WTC11 (cell line): ENCODE measurements at regions not wholly inside any gene's neighbourhood (a gene's known extent, or its start where the extent isn't known, plus 50 kb on each side); places are given as distances from the start of the nearest gene placed in this dataset.

Experiments used
- ATAC-seq: fragments of 200-7000 bp; cut with Tn5 transposase; 2 replicates; pipeline ENCODE4 v1.10.0; 2021; ENCODE audit warnings: mild to moderate bottlenecking, moderate library complexity
- CTCF ChIA-PET: fragments of 300-600 bp; sonication (Branson Sonifier 250); formaldehyde crosslinking; loops from one replicate; lab custom pipeline; 2021; ENCODE audit warnings: antibody characterized with exemption; lab: Charles Lee
- POLR2A ChIA-PET: fragments of 350-600 bp; sonication (Branson Sonifier 250); formaldehyde crosslinking; loops from one replicate; lab custom pipeline; 2021; ENCODE audit warnings: antibody characterized with exemption; lab: Charles Lee
- DNase-seq: peaks from one replicate; pipeline ENCODE4 v3.0.0; 2021; ENCODE audit warnings: low spot score
- H3K27ac Mint-ChIP-seq: 2 replicates; pipeline ENCODE4 v1.8.0; 2021; ENCODE audit warnings: mixed read lengths
- H3K27me3 Mint-ChIP-seq: 2 replicates; pipeline ENCODE4 v1.8.0; 2021; ENCODE audit warnings: low read depth, mild to moderate bottlenecking, moderate library complexity, mixed read lengths
- H3K36me3 Mint-ChIP-seq: 2 replicates; pipeline ENCODE4 v1.8.0; 2021; ENCODE audit warnings: mixed read lengths
- H3K4me1 Mint-ChIP-seq: 2 replicates; pipeline ENCODE4 v1.8.0; 2022; ENCODE audit warnings: mixed read lengths
- H3K4me3 Mint-ChIP-seq: 2 replicates; pipeline ENCODE4 v1.8.0; 2021; ENCODE audit warnings: mild to moderate bottlenecking, moderate library complexity, mixed read lengths
- H3K9me3 Mint-ChIP-seq: 2 replicates; pipeline ENCODE4 v1.8.0; 2021; ENCODE audit warnings: mixed read lengths
- AFF4 ChIP-seq: sonication (generic); formaldehyde crosslinking; IDR thresholded peaks from 2 replicates; pipeline ENCODE4 v1.8.1; 2023; ENCODE audit warnings: mild to moderate bottlenecking, missing genetic modification reagents, borderline replicate concordance
- AR ChIP-seq: fragments of 250-450 bp; sonication (Bioruptor Pico); IDR thresholded peaks from 2 replicates; pipeline ENCODE4 v1.9.0; 2021; ENCODE audit warnings: mild to moderate bottlenecking
- CREM ChIP-seq: sonication (generic); formaldehyde crosslinking; IDR thresholded peaks from 2 replicates; pipeline ENCODE4 v1.8.1; 2022; ENCODE audit warnings: mild to moderate bottlenecking, missing genetic modification reagents, moderate library complexity
- ERG ChIP-seq: fragments of 250-450 bp; sonication (Bioruptor Pico); IDR thresholded peaks from 2 replicates; pipeline ENCODE4 v1.8.0; 2021; ENCODE audit warnings: mild to moderate bottlenecking
- ESRRA ChIP-seq: sonication (generic); formaldehyde crosslinking; IDR thresholded peaks from 2 replicates; pipeline ENCODE4 v1.8.1; 2022; ENCODE audit warnings: mild to moderate bottlenecking, missing genetic modification reagents, borderline replicate concordance
- ETV6 ChIP-seq: sonication (generic); formaldehyde crosslinking; IDR thresholded peaks from 2 replicates; pipeline ENCODE4 v1.8.1; 2022; ENCODE audit warnings: mild to moderate bottlenecking, missing genetic modification reagents
- FOXJ3 ChIP-seq: sonication (generic); formaldehyde crosslinking; IDR thresholded peaks from 2 replicates; pipeline ENCODE4 v1.9.0; 2021; ENCODE audit warnings: missing genetic modification reagents, mild to moderate bottlenecking, borderline replicate concordance
- GTF2I ChIP-seq: fragments of 250-450 bp; sonication (Bioruptor Pico); conservative IDR thresholded peaks from 2 replicates; pipeline ENCODE4 v1.4.0; 2021; ENCODE audit warnings: mild to moderate bottlenecking
- MAX ChIP-seq: sonication (generic); formaldehyde crosslinking; IDR thresholded peaks from 2 replicates; pipeline ENCODE4 v1.8.0; 2022; ENCODE audit warnings: mild to moderate bottlenecking, missing genetic modification reagents
- MLX ChIP-seq: sonication (generic); formaldehyde crosslinking; IDR thresholded peaks from 2 replicates; pipeline ENCODE4 v1.8.1; 2023; ENCODE audit warnings: mild to moderate bottlenecking, missing genetic modification reagents, moderate library complexity
- MYBL2 ChIP-seq: sonication (generic); formaldehyde crosslinking; IDR thresholded peaks from 2 replicates; pipeline ENCODE4 v1.8.1; 2023; ENCODE audit warnings: mild to moderate bottlenecking, moderate library complexity, missing genetic modification reagents
- NR2C2 ChIP-seq: sonication (generic); formaldehyde crosslinking; IDR thresholded peaks from 2 replicates; pipeline ENCODE4 v1.8.0; 2022; ENCODE audit warnings: mild to moderate bottlenecking, missing genetic modification reagents
- PRDM15 ChIP-seq: sonication (generic); formaldehyde crosslinking; IDR thresholded peaks from 2 replicates; pipeline ENCODE4 v1.8.0; 2022; ENCODE audit warnings: missing genetic modification reagents
- PREB ChIP-seq: sonication (generic); formaldehyde crosslinking; IDR thresholded peaks from 2 replicates; pipeline ENCODE4 v1.8.1; 2022; ENCODE audit warnings: mild to moderate bottlenecking, missing genetic modification reagents, moderate library complexity, borderline replicate concordance
- PRRX2 ChIP-seq: fragments of 250-450 bp; sonication (Bioruptor Pico); IDR thresholded peaks from 2 replicates; pipeline ENCODE4 v1.8.0; 2021; ENCODE audit warnings: mild to moderate bottlenecking
- USF1 ChIP-seq: sonication (generic); formaldehyde crosslinking; IDR thresholded peaks from 2 replicates; pipeline ENCODE4 v1.8.0; 2022; ENCODE audit warnings: mild to moderate bottlenecking, missing genetic modification reagents
- ZNF671 ChIP-seq: fragments of 250-450 bp; sonication (Bioruptor Pico); IDR thresholded peaks from 2 replicates; pipeline ENCODE4 v1.8.0; 2021; ENCODE audit warnings: mild to moderate bottlenecking

GRCh38 chr5:4855880-4856279 lies 284.2 kb upstream of the ADAMTS16 start (continued):
- TF ChIP-seq ERG (CRISPR knock-in tag) (no peak), MLX (CRISPR knock-in tag) (no peak), CREM (CRISPR knock-in tag) (no peak), PRRX2 (CRISPR knock-in tag) (no peak), ESRRA (no peak), NR2C2 (CRISPR knock-in tag) (no peak)

GRCh38 chr5:4857761-4858160 lies 282.4 kb upstream of the ADAMTS16 start:
- H3K27me3 Mint-ChIP-seq = no peaks in the 10 kb centered on the region
- TF ChIP-seq PRDM15 (CRISPR knock-in tag) = no peak
- no peak for TF ChIP-seq USF1 (CRISPR knock-in tag)
- no peak for TF ChIP-seq ZNF671
- no peak for TF ChIP-seq MYBL2 (CRISPR knock-in tag)
- TF ChIP-seq PREB (CRISPR knock-in tag) = no peak
- TF ChIP-seq ETV6 (CRISPR knock-in tag) = no peak
- TF ChIP-seq GTF2I (CRISPR knock-in tag) = no peak
- ATAC-seq = no peak
- ChIA-PET CTCF (no interaction called here), POLR2A (no interaction called here)
- peaks cover 14% of the 10 kb centered on the region for H3K4me1 Mint-ChIP-seq
- H3K36me3 Mint-ChIP-seq = no peaks in the 10 kb centered on the region
- H3K4me3 Mint-ChIP-seq = no peak overlapping the region
- peaks cover 5% of the 10 kb centered on the region for H3K9me3 Mint-ChIP-seq
- no peak overlapping the region for H3K27ac Mint-ChIP-seq
- DNase-seq = no peak

- Mint-ChIP-seq H3K9me3 (no peaks in the 10 kb centered on the region), H3K4me3 (no peak overlapping the region), H3K4me1 (peaks cover 12% of the 10 kb centered on the region), H3K27me3 (no peaks in the 10 kb centered on the region), H3K36me3 (no peaks in the 10 kb centered on the region), H3K27ac (no peak overlapping the region)
- POLR2A ChIA-PET = no interaction called here
- DNase-seq (no peak), ATAC-seq (no peak)
- CTCF ChIA-PET = interaction anchor here (1.5 kb wide), 1 partner anchor 9 kb away, joined by 4 read pairs; no protein-coding TSS in a partner anchor
- no peak for TF ChIP-seq FOXJ3 (CRISPR knock-in tag)
- no peak for TF ChIP-seq AR
- TF ChIP-seq AFF4 (CRISPR knock-in tag) = no peak
- no peak for TF ChIP-seq NR2C2 (CRISPR knock-in tag)
- no peak for TF ChIP-seq MAX (CRISPR knock-in tag)
These were observed 280.5 kb upstream of the ADAMTS16 start for GRCh38 chr5:4859500-4860235.
